ENCODE measurements at regions not wholly inside any gene's neighbourhood (a gene's known extent, or its start where the extent isn't known, plus 50 kb on each side); places are given as distances from the start of the nearest gene placed in this dataset.

GRCh38 chr2:239715202-239715601 is 309.9 kb downstream of the NDUFA10 start:
- H3K4me1 Mint-ChIP-seq (ENCODE audit: low read depth), result no peaks in the 10 kb centered on the region
- intact Hi-C loops (cut with micrococcal nuclease), result no loop called here
- no peak overlapping the region for H3K27ac Mint-ChIP-seq
- H3K4me3 Mint-ChIP-seq, result no peak overlapping the region
- H3K36me3 Mint-ChIP-seq (ENCODE audit: low read depth), result no peaks in the 10 kb centered on the region
- H3K9me3 Mint-ChIP-seq, result peaks cover 25% of the 10 kb centered on the region
- peaks cover 10% of the 10 kb centered on the region for H3K27me3 Mint-ChIP-seq

- Mint-ChIP-seq H3K27ac (no peak overlapping the region), H3K9me3 (peaks cover 25% of the 10 kb centered on the region), H3K36me3 (ENCODE audit: low read depth) (no peaks in the 10 kb centered on the region), H3K27me3 (peaks cover 14% of the 10 kb centered on the region), H3K4me1 (ENCODE audit: low read depth) (no peaks in the 10 kb centered on the region), H3K4me3 (no peak overlapping the region)
- intact Hi-C loops (cut with micrococcal nuclease), result no loop called here
These were observed 311.0 kb downstream of the NDUFA10 start for GRCh38 chr2:239714116-239714515.

GRCh38 chr2:239712755-239713154 is 311.9 kb upstream of the HDAC4 start:
- Mint-ChIP-seq H3K27me3 (peaks cover 16% of the 10 kb centered on the region), H3K4me3 (no peak overlapping the region), H3K27ac (no peak overlapping the region), H3K36me3 (ENCODE audit: low read depth) (no peaks in the 10 kb centered on the region), H3K9me3 (peaks cover 25% of the 10 kb centered on the region), H3K4me1 (ENCODE audit: low read depth) (no peaks in the 10 kb centered on the region)
- intact Hi-C loops (cut with micrococcal nuclease), result no loop called here

- peaks cover 16% of the 10 kb centered on the region for H3K27me3 Mint-ChIP-seq
- no peaks in the 10 kb centered on the region for H3K4me1 Mint-ChIP-seq (ENCODE audit: low read depth)
- H3K9me3 Mint-ChIP-seq, result peaks cover 25% of the 10 kb centered on the region
- intact Hi-C loops (cut with micrococcal nuclease), result no loop called here
- no peak overlapping the region for H3K27ac Mint-ChIP-seq
- H3K36me3 Mint-ChIP-seq (ENCODE audit: low read depth), result no peaks in the 10 kb centered on the region
- no peak overlapping the region for H3K4me3 Mint-ChIP-seq
These were observed 311.2 kb upstream of the HDAC4 start for GRCh38 chr2:239711911-239712570.

- H3K27ac Mint-ChIP-seq, result no peak overlapping the region
- H3K4me1 Mint-ChIP-seq (ENCODE audit: low read depth), result peaks cover 5% of the 10 kb centered on the region
- H3K4me3 Mint-ChIP-seq, result no peak overlapping the region
- no peaks in the 10 kb centered on the region for H3K36me3 Mint-ChIP-seq (ENCODE audit: low read depth)
- intact Hi-C loops (cut with micrococcal nuclease), result no loop called here
- H3K9me3 Mint-ChIP-seq, result peaks cover 25% of the 10 kb centered on the region
- H3K27me3 Mint-ChIP-seq, result peaks cover 20% of the 10 kb centered on the region
These were observed 310.4 kb upstream of the HDAC4 start for GRCh38 chr2:239710953-239711861.

GRCh38 chr2:239706367-239706766 is 305.5 kb upstream of the HDAC4 start:
- intact Hi-C loops (cut with micrococcal nuclease), result no loop called here

GRCh38 chr2:239704737-239705136 is 303.9 kb upstream of the HDAC4 start:
- H3K4me3 Mint-ChIP-seq, result no peak overlapping the region
- H3K27me3 Mint-ChIP-seq, result peaks cover 31% of the 10 kb centered on the region
- H3K9me3 Mint-ChIP-seq, result peaks cover 7% of the 10 kb centered on the region
- no peak overlapping the region for H3K27ac Mint-ChIP-seq
- no peaks in the 10 kb centered on the region for H3K36me3 Mint-ChIP-seq (ENCODE audit: low read depth)
- intact Hi-C loops (cut with micrococcal nuclease), result no loop called here
- peaks cover 5% of the 10 kb centered on the region for H3K4me1 Mint-ChIP-seq (ENCODE audit: low read depth)

More at GRCh38 chr2:239706367-239706766, 305.5 kb upstream of the HDAC4 start:
- peaks cover 7% of the 10 kb centered on the region for H3K9me3 Mint-ChIP-seq
- no peaks in the 10 kb centered on the region for H3K36me3 Mint-ChIP-seq (ENCODE audit: low read depth)
- peaks cover 34% of the 10 kb centered on the region for H3K27me3 Mint-ChIP-seq
- no peak overlapping the region for H3K27ac Mint-ChIP-seq
- no peak overlapping the region for H3K4me3 Mint-ChIP-seq
- peaks cover 5% of the 10 kb centered on the region for H3K4me1 Mint-ChIP-seq (ENCODE audit: low read depth)

- H3K27me3 Mint-ChIP-seq, result peaks cover 26% of the 10 kb centered on the region
- H3K36me3 Mint-ChIP-seq (ENCODE audit: low read depth), result no peaks in the 10 kb centered on the region
- no peak overlapping the region for H3K27ac Mint-ChIP-seq
- no peak overlapping the region for H3K4me3 Mint-ChIP-seq
- peaks cover 5% of the 10 kb centered on the region for H3K4me1 Mint-ChIP-seq (ENCODE audit: low read depth)
- peaks cover 7% of the 10 kb centered on the region for H3K9me3 Mint-ChIP-seq
- intact Hi-C loops (cut with micrococcal nuclease), result no loop called here
These were observed 303.0 kb upstream of the HDAC4 start for GRCh38 chr2:239703834-239704233.

- H3K4me3 Mint-ChIP-seq, result no peak overlapping the region
- peaks cover 18% of the 10 kb centered on the region for H3K27me3 Mint-ChIP-seq
- no peaks in the 10 kb centered on the region for H3K4me1 Mint-ChIP-seq (ENCODE audit: low read depth)
- no peaks in the 10 kb centered on the region for H3K36me3 Mint-ChIP-seq (ENCODE audit: low read depth)
- peaks cover 7% of the 10 kb centered on the region for H3K9me3 Mint-ChIP-seq
- no peak overlapping the region for H3K27ac Mint-ChIP-seq
- intact Hi-C loops (cut with micrococcal nuclease), result no loop called here
These were observed 300.0 kb upstream of the HDAC4 start for GRCh38 chr2:239700686-239701345.

- Mint-ChIP-seq H3K4me1 (ENCODE audit: low read depth) (no peaks in the 10 kb centered on the region), H3K4me3 (no peak overlapping the region), H3K27me3 (peaks cover 11% of the 10 kb centered on the region), H3K36me3 (ENCODE audit: low read depth) (no peaks in the 10 kb centered on the region), H3K9me3 (no peaks in the 10 kb centered on the region), H3K27ac (no peak overlapping the region)
- intact Hi-C loops (cut with micrococcal nuclease), result no loop called here
These were observed 296.8 kb upstream of the HDAC4 start for GRCh38 chr2:239697399-239698164.

GRCh38 chr2:239696559-239697207 is 295.9 kb upstream of the HDAC4 start:
- Mint-ChIP-seq H3K4me1 (ENCODE audit: low read depth) (no peaks in the 10 kb centered on the region), H3K4me3 (no peak overlapping the region), H3K9me3 (no peaks in the 10 kb centered on the region), H3K27ac (no peak overlapping the region), H3K27me3 (peaks cover 8% of the 10 kb centered on the region), H3K36me3 (ENCODE audit: low read depth) (no peaks in the 10 kb centered on the region)
- intact Hi-C loops (cut with micrococcal nuclease), result no loop called here

- Mint-ChIP-seq H3K27me3 (peaks cover 8% of the 10 kb centered on the region), H3K9me3 (no peaks in the 10 kb centered on the region), H3K27ac (no peak overlapping the region), H3K4me3 (no peak overlapping the region), H3K4me1 (ENCODE audit: low read depth) (no peaks in the 10 kb centered on the region), H3K36me3 (ENCODE audit: low read depth) (no peaks in the 10 kb centered on the region)
- intact Hi-C loops (cut with micrococcal nuclease), result no loop called here
These were observed 295.0 kb upstream of the HDAC4 start for GRCh38 chr2:239695728-239696240.

- Mint-ChIP-seq H3K27ac (no peak overlapping the region), H3K4me1 (ENCODE audit: low read depth) (no peaks in the 10 kb centered on the region), H3K9me3 (no peaks in the 10 kb centered on the region), H3K4me3 (no peak overlapping the region), H3K36me3 (ENCODE audit: low read depth) (no peaks in the 10 kb centered on the region), H3K27me3 (peaks cover 8% of the 10 kb centered on the region)
- intact Hi-C loops (cut with micrococcal nuclease), result no loop called here
These were observed 294.4 kb upstream of the HDAC4 start for GRCh38 chr2:239695106-239695727.

Measured in dendritic cell treated with granulocyte-macrophage colony-stimulating factor and Interleukin-4, amounts not matched to agents 40 ng/mL and 50 ng/mL, for 4 days (primary cell).